GM12892 (cell line): ENCODE measurements at regions not wholly inside any gene's neighbourhood (a gene's known extent, or its start where the extent isn't known, plus 50 kb on each side); places are given as distances from the start of the nearest gene placed in this dataset.

Experiments
- POLR2A ChIP-seq: IDR thresholded peaks from 2 replicates; pipeline ENCODE4 v1.6.1; 2011; ENCODE audit warnings: low read depth, low read length, control low read depth
- POLR2AphosphoS5 ChIP-seq: IDR thresholded peaks from 2 replicates; pipeline ENCODE4 v1.6.1; 2011; ENCODE audit warnings: low read depth, low read length, control low read depth
- TAF1 ChIP-seq: IDR thresholded peaks from 2 replicates; pipeline ENCODE4 v1.6.1; 2011; ENCODE audit warnings: low read depth, mild to moderate bottlenecking, control low read depth, low read length, borderline replicate concordance

DNA sequence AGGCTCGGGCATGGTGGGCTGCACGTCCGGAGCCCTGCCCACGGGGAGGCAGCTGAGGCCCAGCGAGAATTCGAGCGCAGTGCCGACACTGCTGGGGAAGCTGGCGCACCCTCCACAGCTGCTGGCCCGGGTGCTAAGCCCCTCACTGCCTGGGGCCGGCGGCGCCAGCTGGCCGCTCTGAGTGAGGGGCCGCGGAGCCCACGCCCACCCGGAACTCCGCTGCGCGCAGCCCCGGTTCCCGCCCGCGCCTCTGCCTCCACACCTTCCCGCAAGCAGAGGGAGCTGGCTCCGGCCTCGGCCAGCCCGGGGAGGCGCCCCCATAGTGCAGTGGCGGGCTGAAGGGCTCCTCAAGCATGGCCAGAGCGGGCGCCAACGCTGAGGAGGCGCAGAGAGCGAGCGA lies 2080.4 kb downstream of the PCDH9 start:
- no peak for TF ChIP-seq TAF1
- TF ChIP-seq POLR2A, result no peak
- no peak for TF ChIP-seq POLR2AphosphoS5
